Astrocyte (in vitro differentiated cells and primary cell): ENCODE measurements at regions not wholly inside any gene's neighbourhood (a gene's known extent, or its start where the extent isn't known, plus 50 kb on each side); places are given as distances from the start of the nearest gene placed in this dataset.

Experiments used
- CTCF ChIP-seq: IDR thresholded peaks from 2 replicates; pipeline ENCODE4 v1.5.1; 2011; ENCODE audit warnings: low read depth, mild to moderate bottlenecking, inconsistent platforms, low read length, moderate library complexity; ENCODE audit not compliant: insufficient read depth
- EZH2 ChIP-seq: IDR thresholded peaks from 2 replicates; pipeline ENCODE4 v1.6.1; 2012; ENCODE audit warnings: mild to moderate bottlenecking, low read length, inconsistent platforms; ENCODE audit not compliant: insufficient read depth

DNA sequence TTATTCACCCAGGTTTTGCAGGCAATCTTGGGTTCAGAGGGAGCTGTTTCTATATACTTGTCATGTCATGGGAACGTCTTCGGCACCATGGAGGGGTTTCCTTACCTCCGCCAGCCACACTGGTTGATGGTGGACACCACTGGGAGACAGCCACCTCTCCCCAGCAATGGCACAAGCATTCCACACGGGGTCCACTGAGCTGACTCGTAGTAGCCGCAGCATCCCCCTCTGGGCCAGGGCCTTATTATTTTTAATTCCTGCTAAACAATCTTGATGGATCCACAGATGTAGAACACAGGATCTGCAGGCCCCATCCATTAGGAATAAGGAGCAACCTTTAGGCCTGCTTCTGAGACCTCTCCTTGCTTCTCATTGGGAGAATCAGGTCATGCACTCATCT is 132.9 kb downstream of the DICER1 start:
- no peak for TF ChIP-seq CTCF
- TF ChIP-seq EZH2: no peak
